ENCODE measurements at regions not wholly inside any gene's neighbourhood (a gene's known extent, or its start where the extent isn't known, plus 50 kb on each side); places are given as distances from the start of the nearest gene placed in this dataset.
A peak's percentile ranks its signal among the peaks of the same experiment; 100 is the strongest.

DNA sequence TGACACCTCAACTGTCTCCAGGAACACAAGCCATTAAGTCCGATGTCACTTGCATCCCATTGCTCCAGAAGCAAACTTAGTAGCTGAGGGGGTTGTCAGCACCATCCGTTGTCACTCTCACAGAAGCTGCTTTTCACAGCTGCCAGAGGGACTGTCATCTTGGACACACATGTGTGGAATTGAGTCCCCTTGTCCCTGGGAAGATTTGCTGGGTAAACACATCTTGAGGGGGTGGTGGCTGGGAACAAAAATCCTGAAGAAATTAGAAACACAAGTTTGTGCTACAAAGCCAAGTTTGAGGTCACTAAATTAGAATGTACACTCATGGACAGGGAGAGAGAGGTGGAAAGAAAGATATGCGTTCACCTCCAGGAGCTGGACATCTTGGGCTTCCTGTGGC lies 55.2 kb upstream of the ADRA1B start:
- H3K4me3 ChIP-seq (ENCODE audit: control insufficient read depth, low read depth, low read length): no peak overlapping the region
- TF ChIP-seq, protein P1, sequence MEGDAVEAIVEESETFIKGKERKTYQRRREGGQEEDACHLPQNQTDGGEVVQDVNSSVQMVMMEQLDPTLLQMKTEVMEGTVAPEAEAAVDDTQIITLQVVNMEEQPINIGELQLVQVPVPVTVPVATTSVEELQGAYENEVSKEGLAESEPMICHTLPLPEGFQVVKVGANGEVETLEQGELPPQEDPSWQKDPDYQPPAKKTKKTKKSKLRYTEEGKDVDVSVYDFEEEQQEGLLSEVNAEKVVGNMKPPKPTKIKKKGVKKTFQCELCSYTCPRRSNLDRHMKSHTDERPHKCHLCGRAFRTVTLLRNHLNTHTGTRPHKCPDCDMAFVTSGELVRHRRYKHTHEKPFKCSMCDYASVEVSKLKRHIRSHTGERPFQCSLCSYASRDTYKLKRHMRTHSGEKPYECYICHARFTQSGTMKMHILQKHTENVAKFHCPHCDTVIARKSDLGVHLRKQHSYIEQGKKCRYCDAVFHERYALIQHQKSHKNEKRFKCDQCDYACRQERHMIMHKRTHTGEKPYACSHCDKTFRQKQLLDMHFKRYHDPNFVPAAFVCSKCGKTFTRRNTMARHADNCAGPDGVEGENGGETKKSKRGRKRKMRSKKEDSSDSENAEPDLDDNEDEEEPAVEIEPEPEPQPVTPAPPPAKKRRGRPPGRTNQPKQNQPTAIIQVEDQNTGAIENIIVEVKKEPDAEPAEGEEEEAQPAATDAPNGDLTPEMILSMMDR (IDR thresholded peaks at IDR 0.05; ENCODE audit: control insufficient read depth, insufficient read depth, low read depth, low read length, missing control alignments): no peak
- DNase-seq (ENCODE audit: low read depth): no peak

DNA sequence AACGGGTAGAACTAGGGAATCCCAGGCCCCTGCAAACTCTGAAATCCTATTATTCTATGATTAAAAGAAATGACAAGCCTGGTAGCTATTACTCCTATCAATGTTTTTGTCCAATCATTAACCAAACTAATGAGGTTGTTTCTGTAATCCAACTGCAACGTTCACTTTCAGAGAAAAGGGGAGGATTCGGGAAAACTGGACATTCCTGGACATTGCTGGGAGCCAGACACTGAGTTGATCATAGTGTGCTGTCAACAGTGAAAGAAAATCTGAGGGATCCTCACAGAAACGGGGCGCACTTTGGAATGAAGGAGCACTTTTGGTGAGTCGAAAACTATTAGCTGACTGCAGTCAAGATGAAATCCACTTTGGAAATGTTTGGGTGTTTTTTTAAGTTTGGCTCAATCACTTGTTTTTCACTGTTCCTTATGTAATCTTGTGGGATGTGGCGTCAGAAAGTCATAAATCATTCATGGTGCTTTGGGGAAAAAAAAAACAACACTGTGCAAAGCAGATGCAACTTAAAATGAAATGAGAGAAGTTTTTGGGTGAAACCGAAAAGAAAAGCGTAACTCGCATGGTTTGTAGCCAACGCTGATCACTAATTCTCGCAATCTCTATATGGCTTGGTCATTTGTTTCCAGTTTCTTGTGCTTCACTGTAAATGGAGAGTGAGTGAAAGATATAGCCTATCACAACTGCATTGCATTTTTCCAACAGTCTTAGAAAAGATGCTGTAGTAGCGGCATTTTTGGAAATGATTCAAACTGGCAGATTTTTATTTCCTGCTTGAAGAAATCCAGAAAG lies 51.2 kb upstream of the ADRA1B start:
- TF ChIP-seq, protein P1 (IDR thresholded peaks at IDR 0.05; ENCODE audit: control insufficient read depth, insufficient read depth, low read depth, low read length, missing control alignments): no peak

DNA sequence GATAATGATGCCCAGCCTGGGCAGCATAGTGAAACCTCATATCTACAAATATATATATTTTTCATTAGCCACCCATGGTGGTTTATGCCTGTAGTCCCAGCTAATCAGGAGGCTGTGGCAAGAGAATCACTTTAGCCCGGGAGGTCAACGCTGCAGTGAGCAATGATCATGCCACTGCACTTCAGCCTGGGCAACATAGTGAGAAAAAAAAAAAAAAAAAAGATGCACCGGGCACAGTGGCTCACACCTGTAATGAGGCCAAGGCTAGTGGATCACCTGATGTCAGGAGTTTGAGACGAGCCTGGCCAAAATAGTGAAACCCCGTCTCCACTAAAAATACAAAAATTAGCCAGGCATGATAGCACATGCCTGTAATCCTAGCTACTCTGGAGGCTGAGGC lies 50.2 kb upstream of the ADRA1B start:
- no peak for DNase-seq (ENCODE audit: low read depth)
- no peak overlapping the region for H3K4me3 ChIP-seq (ENCODE audit: control insufficient read depth, low read depth, low read length)
- TF ChIP-seq, protein P1 (IDR thresholded peaks at IDR 0.05; ENCODE audit: control insufficient read depth, insufficient read depth, low read depth, low read length, missing control alignments): no peak

More for the DNA sequence above, 51.2 kb upstream of the ADRA1B start:
- peak; percentile 50 for DNase-seq (ENCODE audit: low read depth)
- H3K4me3 ChIP-seq (ENCODE audit: control insufficient read depth, low read depth, low read length): no peak overlapping the region
